H1 (cell line): ENCODE measurements at regions not wholly inside any gene's neighbourhood (a gene's known extent, or its start where the extent isn't known, plus 50 kb on each side); places are given as distances from the start of the nearest gene placed in this dataset.

Source experiments
- CTCF ChIA-PET: fragments of 300-600 bp; sonication (Branson Sonifier 250); formaldehyde crosslinking; loops from one replicate; lab custom pipeline; 2021; ENCODE audit not compliant: partially characterized antibody; lab: Charles Lee
- POLR2A ChIA-PET: fragments of 300-600 bp; sonication (Branson Sonifier 250); formaldehyde crosslinking; loops from one replicate; lab custom pipeline; 2021; ENCODE audit warnings: inconsistent platforms; ENCODE audit not compliant: partially characterized antibody; lab: Charles Lee
- DNase-seq, 2 experiments: peaks; one replicate each; pipeline versions ENCODE4 v3.0.0 to v3.0.0-alpha.2; 2010 to 2022; ENCODE audit warnings: low spot score in 2 of 2, low read depth in 1 of 2, mixed read lengths in 1 of 2
- FAIRE-seq: peaks from 2 replicates; lab custom pipeline; 2011; peaks lifted over from hg19 to GRCh38; lab: Jason Lieb, UNC
- H2AFZ ChIP-seq: 2 replicates; pipeline ENCODE4 v1.8.1; 2012; ENCODE audit warnings: low read length, inconsistent platforms
- H2AK5ac ChIP-seq: 2 replicates; pipeline ENCODE4 v1.6.1; 2013; ENCODE audit warnings: low read depth, low read length
- H2BK120ac ChIP-seq: replicated peaks from 2 replicates; pipeline ENCODE3; 2013; ENCODE audit warnings: low read depth, low read length, inconsistent platforms
- H2BK12ac ChIP-seq: 2 replicates; pipeline ENCODE4 v1.6.1; 2013; ENCODE audit warnings: low read depth, low read length
- H2BK15ac ChIP-seq: 2 replicates; pipeline ENCODE4 v1.6.1; 2013; ENCODE audit warnings: low read length
- H2BK20ac ChIP-seq: 2 replicates; pipeline ENCODE4 v1.6.1; 2013; ENCODE audit warnings: low read length
- H2BK5ac ChIP-seq: 2 replicates; pipeline ENCODE4 v1.6.1; 2013; ENCODE audit warnings: low read depth, low read length
- H3K14ac ChIP-seq: 2 replicates; pipeline ENCODE4 v1.6.1; 2013; ENCODE audit warnings: inconsistent platforms; ENCODE audit not compliant: insufficient read length
- H3K18ac ChIP-seq: 2 replicates; pipeline ENCODE4 v1.6.1; 2013; ENCODE audit warnings: low read length; ENCODE audit errors: extremely low read depth
- H3K23ac ChIP-seq: 2 replicates; pipeline ENCODE4 v1.6.1; 2013; ENCODE audit warnings: inconsistent platforms; ENCODE audit not compliant: insufficient read length
- H3K23me2 ChIP-seq: 2 replicates; pipeline ENCODE4 v1.6.1; 2013; ENCODE audit warnings: low read depth, low read length
- H3K27ac ChIP-seq: 2 replicates; pipeline ENCODE4 v1.6.1; 2011; ENCODE audit warnings: low read depth, low read length, inconsistent platforms
- H3K27me3 ChIP-seq, 4 experiments: replicated peaks in 1 of 4; 1 replicate in 1 of 4; 2 replicates in 3 of 4; pipeline versions ENCODE4 v1.6.1 to v1.8.1; 2011 to 2013; ENCODE audit warnings: low read length in 3 of 4, mild to moderate bottlenecking in 3 of 4, inconsistent platforms in 2 of 4, mixed read lengths in 2 of 4, moderate library complexity in 1 of 4; ENCODE audit not compliant: control insufficient read depth in 3 of 4, insufficient read depth in 3 of 4; ENCODE audit errors: extremely low read depth in 1 of 4
- H3K36me3 ChIP-seq, 4 experiments: 2 replicates each; pipeline versions ENCODE4 v1.6.1 to v1.8.1; 2011 to 2013; ENCODE audit warnings: mild to moderate bottlenecking in 4 of 4, low read length in 3 of 4, moderate library complexity in 2 of 4, control low read depth in 1 of 4, inconsistent platforms in 1 of 4; ENCODE audit not compliant: insufficient read depth in 4 of 4, control insufficient read depth in 2 of 4
- H3K4ac ChIP-seq: replicated peaks from 2 replicates; pipeline ENCODE3; 2013; ENCODE audit warnings: low read length, low read depth, mixed read lengths, inconsistent platforms; ENCODE audit not compliant: insufficient read length
- H3K4me1 ChIP-seq, 4 experiments: replicated peaks in 1 of 4; 1 replicate in 1 of 4; 2 replicates in 3 of 4; pipeline versions ENCODE4 v1.6.1 to v1.8.1; 2011 to 2013; ENCODE audit warnings: low read length in 3 of 4, inconsistent platforms in 2 of 4, mixed read lengths in 1 of 4; ENCODE audit not compliant: insufficient read depth in 4 of 4, control insufficient read depth in 3 of 4
- H3K4me2 ChIP-seq, 2 experiments: 2 replicates each; pipeline versions ENCODE4 v1.6.1 to v1.8.1; 2011 to 2013; ENCODE audit warnings: low read depth in 2 of 2, low read length in 2 of 2, control low read depth in 1 of 2, inconsistent platforms in 1 of 2, mild to moderate bottlenecking in 1 of 2; ENCODE audit not compliant: insufficient read depth in 1 of 2
- H3K4me3 ChIP-seq, 4 experiments: fragments of 200-600, 300-600 bp in 1 of 4; sonication (generic), shearing (Covaris generic), sonication (Bioruptor Twin) in 1 of 4; 2 replicates each; pipeline versions ENCODE4 v1.5.1 to v1.8.1; 2011 to 2016; ENCODE audit warnings: low read length in 4 of 4, low read depth in 3 of 4, control low read depth in 2 of 4, inconsistent platforms in 2 of 4, mild to moderate bottlenecking in 2 of 4, mixed read lengths in 1 of 4, moderate library complexity in 1 of 4; ENCODE audit not compliant: insufficient read depth in 2 of 4; ENCODE audit errors: extremely low read depth in 1 of 4
- H3K56ac ChIP-seq: replicated peaks from 2 replicates; pipeline ENCODE3; 2013; ENCODE audit warnings: low read depth, mild to moderate bottlenecking, mixed read lengths, low read length, inconsistent platforms; ENCODE audit not compliant: insufficient read length
- H3K79me1 ChIP-seq: 2 replicates; pipeline ENCODE4 v1.6.1; 2013; ENCODE audit warnings: low read depth, low read length, control low read depth
- H3K79me2 ChIP-seq, 2 experiments: 2 replicates each; pipeline versions ENCODE4 v1.6.1 to v1.8.1; 2012 to 2013; ENCODE audit warnings: low read length in 2 of 2, mild to moderate bottlenecking in 2 of 2, inconsistent platforms in 1 of 2; ENCODE audit not compliant: insufficient read depth in 2 of 2, control insufficient read depth in 1 of 2
- H3K9ac ChIP-seq, 4 experiments: replicated peaks in 1 of 4; 1 replicate in 1 of 4; 2 replicates in 3 of 4; pipeline versions ENCODE4 v1.6.1 to v1.8.1; 2011 to 2013; ENCODE audit warnings: low read depth in 3 of 4, low read length in 3 of 4, control low read depth in 2 of 4, mild to moderate bottlenecking in 2 of 4, moderate library complexity in 2 of 4, inconsistent platforms in 1 of 4; ENCODE audit errors: extremely low read depth in 1 of 4
- H3K9me3 ChIP-seq, 2 experiments: 2 replicates each; pipeline versions ENCODE4 v1.6.1 to v1.8.1; 2012 to 2013; ENCODE audit warnings: mild to moderate bottlenecking in 2 of 2, moderate library complexity in 2 of 2, control low read depth in 1 of 2, inconsistent platforms in 1 of 2, low read depth in 1 of 2, low read length in 1 of 2, mixed read lengths in 1 of 2; ENCODE audit not compliant: insufficient read depth in 2 of 2
- H4K20me1 ChIP-seq, 2 experiments: replicated peaks in 1 of 2; 2 replicates each; pipeline versions ENCODE3 to v1.8.1; 2011 to 2013; ENCODE audit warnings: inconsistent platforms in 2 of 2, low read length in 2 of 2, mild to moderate bottlenecking in 1 of 2; ENCODE audit not compliant: insufficient read depth in 2 of 2, control insufficient read depth in 1 of 2
- H4K5ac ChIP-seq: 2 replicates; pipeline ENCODE4 v1.6.1; 2013; ENCODE audit warnings: low read length, low read depth, mixed read lengths, inconsistent platforms; ENCODE audit not compliant: insufficient read length
- H4K8ac ChIP-seq: 2 replicates; pipeline ENCODE4 v1.8.0; 2013; ENCODE audit warnings: mild to moderate bottlenecking, moderate library complexity, low read length, inconsistent platforms; ENCODE audit not compliant: insufficient read depth; ENCODE audit errors: extremely low read depth
- H4K91ac ChIP-seq: replicated peaks from 2 replicates; pipeline ENCODE3; 2013; ENCODE audit warnings: low read length, mixed read lengths, inconsistent platforms; ENCODE audit not compliant: insufficient read length
- CEBPB ChIP-seq: IDR thresholded peaks from 2 replicates; pipeline ENCODE4 v1.6.1; 2012; ENCODE audit warnings: low read depth, low read length
- CHD2 ChIP-seq: IDR thresholded peaks from 2 replicates; pipeline ENCODE4 v1.6.1; 2012; ENCODE audit warnings: low read length, improper control_type of control experiment
- HDAC2 ChIP-seq, 2 experiments: fragments of 300-600 bp in 1 of 2; sonication (generic) in 1 of 2; IDR thresholded peaks; 2 replicates each; pipeline ENCODE4 v1.6.1; 2011 to 2012; ENCODE audit warnings: low read depth in 2 of 2, low read length in 2 of 2, mild to moderate bottlenecking in 2 of 2, moderate library complexity in 2 of 2, borderline replicate concordance in 1 of 2, inconsistent platforms in 1 of 2
- JUND ChIP-seq: IDR thresholded peaks from 2 replicates; pipeline ENCODE4 v1.6.1; 2011; ENCODE audit warnings: mild to moderate bottlenecking, improper control_type of control experiment, low read length
- KDM1A ChIP-seq: fragments of 200-600, 300-600 bp; sonication (generic); IDR thresholded peaks from 2 replicates; pipeline ENCODE4 v1.7.1; 2016; ENCODE audit warnings: mild to moderate bottlenecking, low read length, borderline replicate concordance
- POLR2A ChIP-seq, 2 experiments: IDR thresholded peaks; 1 replicate in 1 of 2; 2 replicates in 1 of 2; pipeline ENCODE4 v1.6.1; 2011; ENCODE audit warnings: low read depth in 2 of 2, low read length in 2 of 2, mild to moderate bottlenecking in 2 of 2; ENCODE audit errors: control extremely low read depth in 1 of 2
- POU5F1 ChIP-seq: IDR thresholded peaks from 2 replicates; pipeline ENCODE4 v1.6.1; 2011; ENCODE audit warnings: low read depth, mild to moderate bottlenecking, low read length, moderate library complexity
- RBBP5 ChIP-seq: IDR thresholded peaks from 2 replicates; pipeline ENCODE4 v1.7.1; 2012; ENCODE audit warnings: low read depth, mild to moderate bottlenecking, inconsistent platforms, low read length, moderate library complexity, borderline replicate concordance
- SIN3A ChIP-seq, 2 experiments: IDR thresholded peaks in 1 of 2; conservative IDR thresholded peaks in 1 of 2; 2 replicates each; pipeline ENCODE4 v1.6.1; 2011 to 2012; ENCODE audit warnings: low read length in 2 of 2, improper control_type of control experiment in 1 of 2, low read depth in 1 of 2, mild to moderate bottlenecking in 1 of 2
- SIX5 ChIP-seq: IDR thresholded peaks from 2 replicates; pipeline ENCODE4 v1.6.1; 2011; ENCODE audit warnings: mild to moderate bottlenecking, low read depth, low read length
- WGBS, 2 experiments: shearing (Covaris generic) in 1 of 2; methylation state at CpG; one replicate each; pipeline versions ENCODE4 v1.1.6 to v1.1.7; 2013 to 2015; ENCODE audit warnings: low lambda C conversion rate in 2 of 2, mixed read lengths in 2 of 2, inconsistent platforms in 1 of 2, low coverage in 1 of 2, missing lambda C conversion rate in 1 of 2; ENCODE audit not compliant: insufficient replicate concordance in 2 of 2, insufficient coverage in 1 of 2, insufficient read length in 1 of 2; ENCODE audit errors: extremely low coverage in 1 of 2, missing lambda C conversion rate in 1 of 2; 5-methylcytosine and 5-hydroxymethylcytosine counted together
- TF ChIP-seq, protein P1 (sequence below): IDR thresholded peaks from 2 replicates; pipeline ENCODE4 v1.6.1; 2012; ENCODE audit warnings: inconsistent platforms
- TF ChIP-seq, protein P2 (sequence below): IDR thresholded peaks from 2 replicates; pipeline ENCODE4 v1.6.1; 2011; ENCODE audit warnings: low read depth, mild to moderate bottlenecking, low read length; ENCODE audit not compliant: insufficient read depth
- TF ChIP-seq, protein P3 (sequence below): IDR thresholded peaks from 2 replicates; pipeline ENCODE4 v1.6.1; 2012; ENCODE audit warnings: inconsistent platforms

DNA sequence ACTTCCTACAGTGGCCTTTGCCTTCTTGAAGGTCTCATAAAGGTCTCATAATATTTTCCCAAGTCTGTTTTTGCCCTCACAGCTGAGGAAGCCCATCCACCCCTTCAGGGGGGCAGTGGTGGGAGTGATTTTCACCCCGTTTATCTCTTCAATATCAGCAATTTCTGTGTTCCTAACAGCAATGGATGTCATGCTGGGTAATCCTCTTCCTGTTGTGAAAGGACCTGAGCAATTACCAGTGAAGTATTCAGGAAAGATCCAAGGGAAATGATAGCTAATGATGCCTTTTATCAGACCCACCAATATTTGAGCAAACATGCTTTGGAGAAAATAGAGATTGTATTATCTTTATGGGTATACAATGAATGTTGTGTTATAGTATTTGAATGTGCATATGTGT is 226.9 kb downstream of the INSC start:
- 33% methylated on average over 1 of the region's 1 CpG; no CpG with 5 or more reads in 1 of the 2 experiments for WGBS, 2 experiments
- no peak overlapping the region for H2AFZ ChIP-seq
- no peaks in the 10 kb centered on the region for H4K20me1 ChIP-seq
- no peak overlapping the region for H3K4me3 ChIP-seq
- FAIRE-seq (no peak), DNase-seq (no peak)
- no peak overlapping the region for H3K14ac ChIP-seq
- H4K8ac ChIP-seq, result no peak overlapping the region
- H3K9ac ChIP-seq, result no peak overlapping the region
- H3K27ac ChIP-seq, result no peak overlapping the region
- H3K27me3 ChIP-seq, result no peaks in the 10 kb centered on the region
- peaks cover 2 to 9% of the 10 kb centered on the region in 2 experiments; a peak in 2 of 4 replicates for H3K9me3 ChIP-seq
- no peak overlapping the region for H2BK12ac ChIP-seq
- no peak overlapping the region for H2BK20ac ChIP-seq
- H2AK5ac ChIP-seq, result no peak overlapping the region
- no peaks in the 10 kb centered on the region for H3K79me2 ChIP-seq
- H2BK5ac ChIP-seq, result no peak overlapping the region
- H3K36me3 ChIP-seq, result no peaks in the 10 kb centered on the region
- no peak overlapping the region for H3K4me2 ChIP-seq
- H2BK15ac ChIP-seq, result no peak overlapping the region
- ChIA-PET POLR2A (no interaction called here), CTCF (interaction anchor here (1.2 to 1.4 kb wide), 3 partner anchors 10 to 288 kb away, joined by 3 to 4 read pairs (median 3); no protein-coding TSS in a partner anchor)
- H3K79me1 ChIP-seq, result no peaks in the 10 kb centered on the region
- H3K23me2 ChIP-seq, result no peaks in the 10 kb centered on the region
- no peak overlapping the region for H2BK120ac ChIP-seq
- peaks cover 0 to 5% (median 0%) of the 10 kb centered on the region in 4 experiments; a peak in 2 of 7 replicates for H3K4me1 ChIP-seq
- H4K5ac ChIP-seq, result no peak overlapping the region
- no peak overlapping the region for H3K4ac ChIP-seq
- no peak overlapping the region for H4K91ac ChIP-seq
- H3K18ac ChIP-seq, result no peak overlapping the region
- no peak overlapping the region for H3K56ac ChIP-seq
- no peak overlapping the region for H3K23ac ChIP-seq
- TF ChIP-seq JUND (no peak), SIN3A (conservative IDR thresholded peaks at IDR 0.05 in 1 of 2, IDR thresholded peaks at IDR 0.05 in 1 of 2; ENCODE audit: low read depth in 1 of 2, low read length in 2 of 2) (no peak), POU5F1 (no peak), RBBP5 (no peak), SIX5 (no peak), HDAC2 (IDR thresholded peaks at IDR 0.05; ENCODE audit: borderline replicate concordance in 1 of 2, low read depth in 2 of 2, low read length in 2 of 2) (no peak), CEBPB (no peak), CHD2 (no peak), POLR2A (IDR thresholded peaks at IDR 0.05; ENCODE audit: control extremely low read depth in 1 of 2, low read depth in 2 of 2, low read length in 2 of 2) (no peak), KDM1A (no peak)
- TF ChIP-seq, protein P1, sequence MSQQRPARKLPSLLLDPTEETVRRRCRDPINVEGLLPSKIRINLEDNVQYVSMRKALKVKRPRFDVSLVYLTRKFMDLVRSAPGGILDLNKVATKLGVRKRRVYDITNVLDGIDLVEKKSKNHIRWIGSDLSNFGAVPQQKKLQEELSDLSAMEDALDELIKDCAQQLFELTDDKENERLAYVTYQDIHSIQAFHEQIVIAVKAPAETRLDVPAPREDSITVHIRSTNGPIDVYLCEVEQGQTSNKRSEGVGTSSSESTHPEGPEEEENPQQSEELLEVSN, result no peak
- TF ChIP-seq, protein P2, sequence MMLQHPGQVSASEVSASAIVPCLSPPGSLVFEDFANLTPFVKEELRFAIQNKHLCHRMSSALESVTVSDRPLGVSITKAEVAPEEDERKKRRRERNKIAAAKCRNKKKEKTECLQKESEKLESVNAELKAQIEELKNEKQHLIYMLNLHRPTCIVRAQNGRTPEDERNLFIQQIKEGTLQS, result no peak
- TF ChIP-seq, protein P3, sequence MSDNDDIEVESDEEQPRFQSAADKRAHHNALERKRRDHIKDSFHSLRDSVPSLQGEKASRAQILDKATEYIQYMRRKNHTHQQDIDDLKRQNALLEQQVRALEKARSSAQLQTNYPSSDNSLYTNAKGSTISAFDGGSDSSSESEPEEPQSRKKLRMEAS, result no peak
